Osteoblast (primary cell): ENCODE measurements at regions not wholly inside any gene's neighbourhood (a gene's known extent, or its start where the extent isn't known, plus 50 kb on each side); places are given as distances from the start of the nearest gene placed in this dataset.

Experiments
- DNase-seq: peaks from one replicate; pipeline ENCODE4 v3.0.0; 2011; ENCODE audit warnings: low spot score, mixed read lengths; ENCODE audit not compliant: insufficient read length; ENCODE audit errors: missing footprints
- H2AFZ ChIP-seq: 2 replicates; pipeline ENCODE4 v1.6.0; 2011; ENCODE audit warnings: mild to moderate bottlenecking, low read length
- H3K27ac ChIP-seq: 2 replicates; pipeline ENCODE4 v1.5.1; 2011; ENCODE audit warnings: mild to moderate bottlenecking, low read depth, low read length, moderate library complexity
- H3K27me3 ChIP-seq: 2 replicates; pipeline ENCODE4 v1.6.0; 2012; ENCODE audit warnings: mild to moderate bottlenecking, control low read depth, inconsistent platforms, low read length, moderate library complexity; ENCODE audit not compliant: insufficient read depth
- H3K36me3 ChIP-seq: 2 replicates; pipeline ENCODE4 v1.5.1; 2011; ENCODE audit warnings: mild to moderate bottlenecking, low read length, control low read depth, moderate library complexity; ENCODE audit not compliant: insufficient read depth
- H3K4me1 ChIP-seq: 2 replicates; pipeline ENCODE4 v1.5.1; 2011; ENCODE audit warnings: mild to moderate bottlenecking, low read length, control low read depth, moderate library complexity; ENCODE audit not compliant: insufficient read depth
- H3K4me2 ChIP-seq: 2 replicates; pipeline ENCODE4 v1.6.0; 2011; ENCODE audit warnings: mild to moderate bottlenecking, low read length; ENCODE audit not compliant: insufficient read depth
- H3K4me3 ChIP-seq: fragments of 200-600 bp; sonication (generic); 3 replicates; pipeline ENCODE4 v1.5.1; 2012; ENCODE audit warnings: mild to moderate bottlenecking, low read length, inconsistent platforms; ENCODE audit not compliant: insufficient read depth
- H3K79me2 ChIP-seq: 2 replicates; pipeline ENCODE4 v1.6.0; 2012; ENCODE audit warnings: mild to moderate bottlenecking, low read length, control low read depth, inconsistent platforms; ENCODE audit not compliant: insufficient read depth
- H3K9me3 ChIP-seq: 2 replicates; pipeline ENCODE4 v1.5.1; 2011; ENCODE audit warnings: low read depth, low read length, control low read depth
- H4K20me1 ChIP-seq: 2 replicates; pipeline ENCODE4 v1.6.0; 2012; ENCODE audit warnings: mild to moderate bottlenecking, low read length, control low read depth; ENCODE audit not compliant: insufficient read depth
- TF ChIP-seq, protein P1 (sequence below): IDR thresholded peaks from 2 replicates; pipeline ENCODE4 v1.5.1; 2011; ENCODE audit warnings: mild to moderate bottlenecking, low read depth, low read length, moderate library complexity; ENCODE audit errors: extremely low read depth

DNA sequence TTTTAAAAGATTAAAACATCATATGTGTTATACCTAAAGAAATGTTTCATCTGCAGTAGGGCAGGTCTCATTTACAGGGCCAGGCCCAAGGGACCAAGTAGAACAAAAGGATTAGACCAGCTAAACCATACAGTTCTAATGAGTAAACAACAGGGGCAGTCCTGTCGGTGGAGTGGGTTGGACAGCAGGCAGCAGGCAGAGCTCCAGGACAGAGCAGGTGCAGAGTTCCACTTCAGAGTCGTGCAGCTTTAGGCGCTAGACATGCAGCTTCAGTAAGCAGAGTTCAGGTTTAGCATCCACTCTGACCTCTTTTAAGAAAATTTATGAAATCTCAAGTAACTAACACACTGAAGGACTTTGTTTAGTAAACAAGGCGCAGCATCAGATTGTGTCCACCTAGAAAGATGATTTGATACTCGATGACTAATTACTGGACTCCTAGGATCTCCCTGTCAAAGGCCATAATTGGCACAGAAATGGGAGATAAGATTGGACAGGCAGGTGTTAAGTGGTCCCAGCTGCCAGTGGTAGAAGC lies 487.7 kb upstream of the INTU start:
- TF ChIP-seq, protein P1, sequence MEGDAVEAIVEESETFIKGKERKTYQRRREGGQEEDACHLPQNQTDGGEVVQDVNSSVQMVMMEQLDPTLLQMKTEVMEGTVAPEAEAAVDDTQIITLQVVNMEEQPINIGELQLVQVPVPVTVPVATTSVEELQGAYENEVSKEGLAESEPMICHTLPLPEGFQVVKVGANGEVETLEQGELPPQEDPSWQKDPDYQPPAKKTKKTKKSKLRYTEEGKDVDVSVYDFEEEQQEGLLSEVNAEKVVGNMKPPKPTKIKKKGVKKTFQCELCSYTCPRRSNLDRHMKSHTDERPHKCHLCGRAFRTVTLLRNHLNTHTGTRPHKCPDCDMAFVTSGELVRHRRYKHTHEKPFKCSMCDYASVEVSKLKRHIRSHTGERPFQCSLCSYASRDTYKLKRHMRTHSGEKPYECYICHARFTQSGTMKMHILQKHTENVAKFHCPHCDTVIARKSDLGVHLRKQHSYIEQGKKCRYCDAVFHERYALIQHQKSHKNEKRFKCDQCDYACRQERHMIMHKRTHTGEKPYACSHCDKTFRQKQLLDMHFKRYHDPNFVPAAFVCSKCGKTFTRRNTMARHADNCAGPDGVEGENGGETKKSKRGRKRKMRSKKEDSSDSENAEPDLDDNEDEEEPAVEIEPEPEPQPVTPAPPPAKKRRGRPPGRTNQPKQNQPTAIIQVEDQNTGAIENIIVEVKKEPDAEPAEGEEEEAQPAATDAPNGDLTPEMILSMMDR, result no peak
- Histone ChIP-seq H3K36me3 (no peaks in the 10 kb centered on the region), H2AFZ (no peak overlapping the region), H3K4me3 (no peak overlapping the region), H3K27me3 (no peaks in the 10 kb centered on the region), H3K9me3 (no peaks in the 10 kb centered on the region), H3K27ac (no peak overlapping the region), H3K79me2 (no peaks in the 10 kb centered on the region), H3K4me2 (no peak overlapping the region), H3K4me1 (no peaks in the 10 kb centered on the region), H4K20me1 (no peaks in the 10 kb centered on the region)
- DNase-seq, result no peak

DNA sequence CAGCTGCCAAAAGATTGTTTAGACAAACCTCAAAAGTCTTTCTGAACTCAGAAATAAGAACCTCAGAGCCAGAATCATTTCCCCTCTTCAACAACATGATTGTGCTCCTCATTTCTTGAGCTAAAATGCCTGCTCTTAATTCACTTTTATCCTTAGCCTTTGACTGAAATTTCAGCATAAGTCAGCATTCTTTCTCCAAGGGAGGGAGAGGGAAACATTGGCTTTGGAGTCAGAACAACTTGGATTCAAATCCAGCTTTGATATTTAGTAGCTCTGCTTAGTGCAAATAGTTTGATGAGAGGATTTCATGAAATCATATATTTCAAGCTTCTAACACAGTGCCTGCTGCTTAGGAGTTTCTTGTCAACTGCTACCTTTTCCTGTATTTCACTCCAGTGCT lies 484.6 kb upstream of the INTU start:
- no peak for DNase-seq
- H3K9me3 ChIP-seq, result no peaks in the 10 kb centered on the region
- H3K4me1 ChIP-seq, result no peaks in the 10 kb centered on the region
- H3K4me2 ChIP-seq, result no peak overlapping the region
- H3K36me3 ChIP-seq, result no peaks in the 10 kb centered on the region
- TF ChIP-seq, protein P1, result no peak
- no peak overlapping the region for H2AFZ ChIP-seq
- no peaks in the 10 kb centered on the region for H4K20me1 ChIP-seq
- H3K79me2 ChIP-seq, result no peaks in the 10 kb centered on the region
- no peak overlapping the region for H3K4me3 ChIP-seq
- H3K27me3 ChIP-seq, result no peaks in the 10 kb centered on the region
- H3K27ac ChIP-seq, result no peak overlapping the region

DNA sequence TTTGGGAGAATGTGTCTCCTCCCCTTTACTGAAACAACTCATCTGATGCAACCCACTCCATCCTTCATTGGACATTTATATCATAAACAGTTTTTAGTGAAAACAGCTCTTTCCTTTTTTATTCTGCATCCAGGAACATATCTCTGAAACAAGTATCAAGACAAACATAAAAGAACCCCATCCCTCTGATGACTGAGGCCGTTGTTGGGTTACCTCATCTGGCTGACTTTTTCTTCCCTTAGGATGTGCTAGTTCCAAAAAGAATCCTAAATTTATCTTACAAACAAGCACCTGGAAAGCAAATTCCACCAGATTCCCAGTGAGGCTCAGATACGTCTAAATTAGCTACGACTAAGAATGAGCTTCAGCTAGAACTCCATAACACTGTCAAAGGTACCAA lies 483.7 kb upstream of the INTU start:
- Histone ChIP-seq H3K27me3 (no peaks in the 10 kb centered on the region), H3K4me1 (no peaks in the 10 kb centered on the region), H2AFZ (no peak overlapping the region), H3K79me2 (no peaks in the 10 kb centered on the region), H3K27ac (no peak overlapping the region), H3K4me2 (no peak overlapping the region), H3K9me3 (no peaks in the 10 kb centered on the region), H3K4me3 (no peak overlapping the region), H4K20me1 (no peaks in the 10 kb centered on the region), H3K36me3 (no peaks in the 10 kb centered on the region)
- TF ChIP-seq, protein P1, result no peak
- DNase-seq, result no peak

DNA sequence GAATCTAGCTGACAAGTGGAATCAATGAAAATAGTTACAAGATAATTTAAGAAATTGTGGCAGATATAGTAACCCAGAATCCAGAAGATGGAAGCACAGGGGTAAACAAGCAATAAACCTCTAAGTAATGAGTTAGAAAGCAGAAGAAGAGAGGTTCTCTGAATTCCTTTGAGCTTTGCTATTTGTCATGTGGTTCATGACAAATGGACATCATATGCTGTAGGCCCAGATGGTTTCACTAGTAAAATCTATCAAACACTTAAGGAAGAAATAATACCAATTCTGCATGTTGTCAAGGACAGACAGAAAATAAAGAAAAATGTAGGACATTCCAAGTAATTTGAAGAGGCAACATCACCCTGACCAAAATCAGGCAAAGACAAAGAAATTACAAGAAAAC lies 480.8 kb upstream of the INTU start:
- H3K27me3 ChIP-seq, result no peaks in the 10 kb centered on the region
- TF ChIP-seq, protein P1, result no peak
- DNase-seq, result no peak
- no peaks in the 10 kb centered on the region for H3K79me2 ChIP-seq
- H2AFZ ChIP-seq, result no peak overlapping the region
- H3K4me3 ChIP-seq, result no peak overlapping the region
- H3K27ac ChIP-seq, result no peak overlapping the region
- H3K36me3 ChIP-seq, result no peaks in the 10 kb centered on the region
- H3K4me2 ChIP-seq, result no peak overlapping the region
- no peaks in the 10 kb centered on the region for H4K20me1 ChIP-seq
- H3K4me1 ChIP-seq, result no peaks in the 10 kb centered on the region
- H3K9me3 ChIP-seq, result no peaks in the 10 kb centered on the region
